ENCODE measurements at regions not wholly inside any gene's neighbourhood (a gene's known extent, or its start where the extent isn't known, plus 50 kb on each side); places are given as distances from the start of the nearest gene placed in this dataset.

- no peak for TF ChIP-seq TSHZ2 (CRISPR knock-in tag; IDR thresholded peaks at IDR 0.05)
- no peak for TF ChIP-seq CSRNP3 (CRISPR knock-in tag; IDR thresholded peaks at IDR 0.05)
- no peak for TF ChIP-seq ZC3H10 (CRISPR knock-in tag; IDR thresholded peaks at IDR 0.05)
- no peak for TF ChIP-seq RARB (CRISPR knock-in tag; IDR thresholded peaks at IDR 0.05)
- no peak for TF ChIP-seq CREB5 (CRISPR knock-in tag; IDR thresholded peaks at IDR 0.05; ENCODE audit: low read depth)
- TF ChIP-seq PATZ1 (CRISPR knock-in tag; IDR thresholded peaks at IDR 0.05; ENCODE audit: borderline replicate concordance), result no peak
- TF ChIP-seq OSR1 (CRISPR knock-in tag; IDR thresholded peaks at IDR 0.05), result no peak
- no peak for TF ChIP-seq ZFP3 (CRISPR knock-in tag; IDR thresholded peaks at IDR 0.05)
- TF ChIP-seq TCF4 (CRISPR knock-in tag; IDR thresholded peaks at IDR 0.05; ENCODE audit: borderline replicate concordance), result no peak
Observed at GRCh38 chr1:119191325-119191724, 50.9 kb upstream of the WARS2 start.
